ENCODE measurements at regions not wholly inside any gene's neighbourhood (a gene's known extent, or its start where the extent isn't known, plus 50 kb on each side); places are given as distances from the start of the nearest gene placed in this dataset.

DNA sequence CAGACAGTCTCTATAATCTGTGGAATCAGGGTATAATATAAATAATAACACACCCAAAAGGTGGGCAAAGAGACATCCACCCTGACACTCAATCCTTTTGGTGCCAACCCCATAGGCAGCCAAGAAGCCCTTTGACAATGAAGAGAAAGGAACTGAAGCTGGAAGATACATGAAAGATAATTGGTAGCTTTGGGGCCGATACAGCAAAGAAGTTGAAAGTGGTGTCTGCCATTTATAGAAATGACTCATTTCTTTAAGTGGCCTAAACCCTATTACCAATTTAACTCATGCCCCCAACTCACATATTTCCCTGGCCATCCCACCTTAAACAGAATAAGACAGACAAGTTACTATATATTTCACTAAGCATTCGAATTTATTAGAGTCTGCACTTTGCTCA lies 167.0 kb downstream of the ZC3H11B start:
- DNase-seq (ENCODE audit: low read depth in 1 of 2, low spot score in 1 of 2): no peak
- no peaks in the 10 kb centered on the region for H3K9me3 ChIP-seq (ENCODE audit: low read depth)
- peaks cover 12% of the 10 kb centered on the region for H3K4me1 ChIP-seq (ENCODE audit: low read depth)
- no peak for TF ChIP-seq CTCF (IDR thresholded peaks at IDR 0.05; ENCODE audit: low read depth, low read length)
- peak overlapping the region; percentile 74 for H3K27ac ChIP-seq
- no peaks in the 10 kb centered on the region for H3K27me3 ChIP-seq
- no peak overlapping the region for H3K4me3 ChIP-seq
- no peaks in the 10 kb centered on the region for H3K36me3 ChIP-seq

DNA sequence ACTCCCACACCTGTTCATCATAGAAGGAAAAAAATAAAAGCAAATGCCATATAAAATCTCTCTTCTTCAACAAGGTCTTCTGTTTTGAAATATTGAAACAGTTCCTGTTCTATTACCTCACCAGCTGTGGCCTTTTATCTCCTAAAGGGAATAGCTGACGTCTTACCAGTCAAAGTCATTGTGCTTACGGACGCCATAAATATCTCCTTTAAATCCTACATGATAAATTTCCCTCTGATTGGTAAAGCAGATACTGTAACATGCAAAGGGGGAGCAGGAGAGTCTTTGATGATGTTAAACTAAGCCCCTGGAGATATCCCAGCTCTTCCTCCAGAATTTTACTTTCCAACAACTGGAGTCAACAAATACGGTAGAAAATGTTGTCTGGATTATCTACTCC lies 168.4 kb downstream of the ZC3H11B start:
- Histone ChIP-seq H3K4me3 (no peak overlapping the region), H3K9me3 (ENCODE audit: low read depth) (no peaks in the 10 kb centered on the region), H3K36me3 (no peaks in the 10 kb centered on the region), H3K27me3 (no peaks in the 10 kb centered on the region), H3K4me1 (ENCODE audit: low read depth) (peaks cover 12% of the 10 kb centered on the region), H3K27ac (no peak overlapping the region)
- no peak for TF ChIP-seq CTCF (IDR thresholded peaks at IDR 0.05; ENCODE audit: low read depth, low read length)
- DNase-seq (ENCODE audit: low read depth in 1 of 2, low spot score in 1 of 2): no peak

GRCh38 chr1:219443763-219444162 lies 169.1 kb downstream of the ZC3H11B start:
- Histone ChIP-seq H3K4me1 (ENCODE audit: low read depth) (peaks cover 12% of the 10 kb centered on the region), H3K9me3 (ENCODE audit: low read depth) (no peaks in the 10 kb centered on the region), H3K36me3 (no peaks in the 10 kb centered on the region), H3K27me3 (no peaks in the 10 kb centered on the region), H3K27ac (no peak overlapping the region), H3K4me3 (no peak overlapping the region)
- no peak for TF ChIP-seq CTCF (IDR thresholded peaks at IDR 0.05; ENCODE audit: low read depth, low read length)
- DNase-seq (ENCODE audit: low read depth in 1 of 2, low spot score in 1 of 2): no peak

GRCh38 chr1:219442611-219443061 lies 170.3 kb downstream of the ZC3H11B start:
- Histone ChIP-seq H3K27me3 (no peaks in the 10 kb centered on the region), H3K9me3 (ENCODE audit: low read depth) (no peaks in the 10 kb centered on the region), H3K4me3 (no peak overlapping the region), H3K27ac (no peak overlapping the region), H3K36me3 (no peaks in the 10 kb centered on the region), H3K4me1 (ENCODE audit: low read depth) (peaks cover 12% of the 10 kb centered on the region)
- no peak for DNase-seq (ENCODE audit: low read depth in 1 of 2, low spot score in 1 of 2)
- TF ChIP-seq CTCF (IDR thresholded peaks at IDR 0.05; ENCODE audit: low read depth, low read length): no peak

- Histone ChIP-seq H3K4me3 (no peak overlapping the region), H3K27me3 (no peaks in the 10 kb centered on the region), H3K4me1 (ENCODE audit: low read depth) (peaks cover 12% of the 10 kb centered on the region), H3K27ac (no peak overlapping the region), H3K9me3 (ENCODE audit: low read depth) (no peaks in the 10 kb centered on the region), H3K36me3 (no peaks in the 10 kb centered on the region)
- no peak for TF ChIP-seq CTCF (IDR thresholded peaks at IDR 0.05; ENCODE audit: low read depth, low read length)
- no peak for DNase-seq (ENCODE audit: low read depth in 1 of 2, low spot score in 1 of 2)
Measured at GRCh38 chr1:219441884-219442283, 171.0 kb downstream of the ZC3H11B start.

DNA sequence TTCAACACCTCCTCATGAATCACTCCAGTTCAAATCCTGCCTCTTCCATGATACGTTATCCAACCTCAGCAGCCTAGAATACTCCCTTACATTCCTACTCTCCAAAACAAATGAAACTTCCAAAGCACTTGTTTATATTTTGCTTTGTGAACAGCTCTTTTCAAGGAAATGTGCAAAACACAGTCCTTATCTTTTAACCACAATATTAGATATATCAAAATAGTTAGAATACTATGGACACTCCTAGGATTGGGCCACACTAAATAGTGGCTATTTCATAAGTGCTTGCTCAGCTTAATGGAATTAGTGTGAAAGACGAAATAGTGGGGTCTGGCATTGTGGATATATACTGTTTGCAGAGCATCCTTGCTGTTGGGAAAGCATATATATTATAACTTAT lies 173.5 kb downstream of the ZC3H11B start:
- Histone ChIP-seq H3K4me1 (ENCODE audit: low read depth) (no peaks in the 10 kb centered on the region), H3K36me3 (no peaks in the 10 kb centered on the region), H3K27ac (no peak overlapping the region), H3K27me3 (no peaks in the 10 kb centered on the region), H3K9me3 (ENCODE audit: low read depth) (no peaks in the 10 kb centered on the region), H3K4me3 (no peak overlapping the region)
- no peak for TF ChIP-seq CTCF (IDR thresholded peaks at IDR 0.05; ENCODE audit: low read depth, low read length)
- peak in 1 of 2 donors; percentile 88 for DNase-seq (ENCODE audit: low read depth in 1 of 2, low spot score in 1 of 2)
